Gastrocnemius medialis (tissue), 4 donors: ENCODE measurements at regions not wholly inside any gene's neighbourhood (a gene's known extent, or its start where the extent isn't known, plus 50 kb on each side); places are given as distances from the start of the nearest gene placed in this dataset.

Experiments used
- CTCF ChIP-seq, 5 experiments: fragments of 450-650 bp in 3 of 5; fragments of 200-600 bp in 2 of 5; sonication (generic) in 2 of 5; IDR thresholded peaks in 4 of 5; conservative IDR thresholded peaks in 1 of 5; 1 replicate in 4 of 5; 2 replicates in 1 of 5; pipeline ENCODE4 v1.5.1; 2016 to 2019; ENCODE audit warnings: antibody characterized with exemption in 5 of 5, mild to moderate bottlenecking in 3 of 5, moderate library complexity in 3 of 5
- POLR2A ChIP-seq, 2 donors: fragments of 450-650 bp; IDR thresholded peaks; one replicate each; pipeline ENCODE4 v1.6.1; 2017; ENCODE audit warnings: antibody characterized with exemption in 2 of 2, mild to moderate bottlenecking in 2 of 2, moderate library complexity in 2 of 2

GRCh38 chr14:83842547-83842946 is 1687.4 kb upstream of the FLRT2 start:
- TF ChIP-seq POLR2A (IDR thresholded peaks at IDR 0.05) (no peak), CTCF (IDR thresholded peaks at IDR 0.05 in 4 of 5, conservative IDR thresholded peaks at IDR 0.05 in 1 of 5) (no peak)
